Vagina (tissue), 2 donors: ENCODE measurements at regions not wholly inside any gene's neighbourhood (a gene's known extent, or its start where the extent isn't known, plus 50 kb on each side); places are given as distances from the start of the nearest gene placed in this dataset.

ENCODE experiments used
- DNase-seq, 2 donors: peaks; one replicate each; pipeline ENCODE4 v3.0.0-alpha.2; 2017; ENCODE audit errors: extremely low spot score in 2 of 2
- H3K27ac ChIP-seq: fragments of 200-600 bp; sonication (generic); one replicate; pipeline ENCODE4 v1.5.1; 2019
- H3K27me3 ChIP-seq: fragments of 200-600 bp; sonication (generic); one replicate; pipeline ENCODE4 v1.5.1; 2019
- H3K36me3 ChIP-seq, 2 donors: fragments of 200-600 bp; sonication (generic); one replicate each; pipeline ENCODE4 v1.5.1; 2017 to 2019
- H3K4me1 ChIP-seq: fragments of 200-600 bp; sonication (generic); one replicate; pipeline ENCODE4 v1.5.1; 2019
- H3K4me3 ChIP-seq, 2 donors: fragments of 200-600 bp; sonication (generic); 1 replicate in 1 of 2; 2 replicates in 1 of 2; pipeline ENCODE4 v1.5.1; 2016 to 2019
- H3K9me3 ChIP-seq: fragments of 200-600 bp; sonication (generic); one replicate; pipeline ENCODE4 v1.5.1; 2019
- POLR2A ChIP-seq, 2 donors: fragments of 450-650 bp; IDR thresholded peaks; one replicate each; pipeline ENCODE4 v1.6.1; 2017; ENCODE audit warnings: antibody characterized with exemption in 2 of 2, mild to moderate bottlenecking in 2 of 2, moderate library complexity in 2 of 2
- POLR2AphosphoS5 ChIP-seq, 2 donors: sonication (generic); formaldehyde crosslinking; IDR thresholded peaks; one replicate each; pipeline ENCODE4 v1.9.0; 2017; ENCODE audit warnings: antibody characterized with exemption in 2 of 2, mild to moderate bottlenecking in 2 of 2, low read depth in 1 of 2; ENCODE audit not compliant: insufficient read depth in 1 of 2
- intact Hi-C: fragments of 100-400 bp; cut with DNase I; formaldehyde crosslinking; loops from one replicate; pipeline ENCODE4 v1.15.1; 2023
- TF ChIP-seq, protein P1 (sequence below), 3 experiments: fragments of 450-650 bp in 2 of 3; fragments of 200-600 bp in 1 of 3; sonication (generic) in 1 of 3; IDR thresholded peaks; one replicate each; pipeline ENCODE4 v1.5.1; 2017 to 2019; ENCODE audit warnings: antibody characterized with exemption in 3 of 3, mild to moderate bottlenecking in 2 of 3, moderate library complexity in 2 of 3

DNA sequence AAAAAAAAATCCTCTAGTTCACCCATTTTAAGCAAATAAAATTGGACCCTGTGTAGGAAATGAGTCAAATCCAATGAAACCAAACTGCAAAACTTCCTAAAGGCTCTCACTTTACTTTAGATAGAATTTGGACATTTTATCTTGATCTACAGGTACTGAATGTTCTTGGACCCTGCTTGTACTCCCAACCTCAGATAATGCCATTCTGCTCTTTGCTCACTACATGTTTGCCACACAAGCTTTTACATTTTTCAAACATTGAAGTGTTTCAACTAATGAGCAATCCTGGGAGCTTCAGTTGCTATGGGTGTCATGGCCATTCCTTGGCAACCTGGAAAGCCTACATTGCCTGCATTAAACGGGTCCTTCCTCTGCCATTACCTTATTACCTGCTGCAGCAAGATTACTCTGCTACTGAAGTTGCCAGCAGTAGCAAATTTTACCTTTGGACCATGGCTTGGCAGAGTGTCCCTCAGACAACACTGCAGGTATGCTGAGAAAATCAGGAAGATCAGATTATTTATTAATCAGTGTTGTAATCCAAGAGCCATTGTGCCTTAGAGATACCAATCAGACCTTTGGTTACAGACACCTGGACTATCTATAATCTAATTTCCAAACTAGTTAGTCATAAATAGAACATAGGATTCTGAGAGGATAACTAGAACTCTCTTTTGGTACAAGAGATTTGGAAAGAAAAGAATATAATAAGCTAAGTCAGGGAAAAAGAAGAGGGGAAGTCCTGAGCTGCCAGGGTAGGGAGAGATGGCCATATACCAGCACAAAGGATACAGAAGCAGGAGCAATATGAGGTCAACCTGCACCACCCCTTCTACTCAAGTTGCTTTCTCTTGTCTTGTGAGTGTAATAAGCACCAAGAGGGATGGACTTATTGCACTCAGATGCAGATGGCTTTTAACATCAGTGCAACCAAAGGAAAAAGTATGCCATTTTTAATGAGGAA, 293.3 kb upstream of the TFPI start:
- no peaks in the 10 kb centered on the region for H3K36me3 ChIP-seq
- H3K4me1 ChIP-seq = no peaks in the 10 kb centered on the region
- no peak overlapping the region for H3K4me3 ChIP-seq
- H3K27ac ChIP-seq = no peak overlapping the region
- TF ChIP-seq, protein P1, sequence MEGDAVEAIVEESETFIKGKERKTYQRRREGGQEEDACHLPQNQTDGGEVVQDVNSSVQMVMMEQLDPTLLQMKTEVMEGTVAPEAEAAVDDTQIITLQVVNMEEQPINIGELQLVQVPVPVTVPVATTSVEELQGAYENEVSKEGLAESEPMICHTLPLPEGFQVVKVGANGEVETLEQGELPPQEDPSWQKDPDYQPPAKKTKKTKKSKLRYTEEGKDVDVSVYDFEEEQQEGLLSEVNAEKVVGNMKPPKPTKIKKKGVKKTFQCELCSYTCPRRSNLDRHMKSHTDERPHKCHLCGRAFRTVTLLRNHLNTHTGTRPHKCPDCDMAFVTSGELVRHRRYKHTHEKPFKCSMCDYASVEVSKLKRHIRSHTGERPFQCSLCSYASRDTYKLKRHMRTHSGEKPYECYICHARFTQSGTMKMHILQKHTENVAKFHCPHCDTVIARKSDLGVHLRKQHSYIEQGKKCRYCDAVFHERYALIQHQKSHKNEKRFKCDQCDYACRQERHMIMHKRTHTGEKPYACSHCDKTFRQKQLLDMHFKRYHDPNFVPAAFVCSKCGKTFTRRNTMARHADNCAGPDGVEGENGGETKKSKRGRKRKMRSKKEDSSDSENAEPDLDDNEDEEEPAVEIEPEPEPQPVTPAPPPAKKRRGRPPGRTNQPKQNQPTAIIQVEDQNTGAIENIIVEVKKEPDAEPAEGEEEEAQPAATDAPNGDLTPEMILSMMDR (IDR thresholded peaks at IDR 0.05) = no peak
- TF ChIP-seq POLR2AphosphoS5 (IDR thresholded peaks at IDR 0.05; ENCODE audit: insufficient read depth in 1 of 2, low read depth in 1 of 2) (no peak), POLR2A (IDR thresholded peaks at IDR 0.05) (no peak)
- DNase-seq = no peak
- intact Hi-C loops = no loop called here
- H3K27me3 ChIP-seq = no peaks in the 10 kb centered on the region
- H3K9me3 ChIP-seq = no peaks in the 10 kb centered on the region

DNA sequence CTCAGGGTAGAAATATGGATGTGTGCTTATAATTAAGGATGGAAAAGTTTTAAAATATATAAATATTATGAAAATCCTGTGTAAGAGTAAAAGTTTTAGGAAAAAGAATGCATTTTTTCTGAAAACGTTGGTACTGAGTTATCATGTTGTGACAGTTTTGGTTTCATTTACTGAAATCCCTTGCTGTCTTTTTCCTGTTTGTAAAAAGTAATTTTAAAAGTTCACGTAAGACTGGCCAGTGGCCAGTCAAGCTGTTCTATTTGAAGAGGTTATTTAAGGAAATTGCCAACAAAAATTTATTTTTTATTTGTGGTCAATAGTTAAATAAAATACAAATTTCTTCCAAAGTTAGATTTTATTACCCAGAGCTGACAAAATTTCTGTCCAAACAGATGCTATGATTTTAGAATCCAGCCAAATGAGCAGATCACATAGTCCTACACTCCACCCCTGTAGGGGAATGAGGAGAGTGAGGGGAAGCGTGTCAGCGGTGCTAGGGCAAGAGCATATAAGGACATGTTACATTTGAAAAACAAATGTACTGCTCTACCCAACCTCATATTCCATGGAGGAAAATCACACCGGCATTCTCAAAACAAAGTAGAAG, 297.8 kb upstream of the TFPI start:
- Histone ChIP-seq H3K4me3 (no peak overlapping the region), H3K27me3 (no peaks in the 10 kb centered on the region), H3K27ac (no peak overlapping the region), H3K9me3 (no peaks in the 10 kb centered on the region), H3K4me1 (no peaks in the 10 kb centered on the region), H3K36me3 (no peaks in the 10 kb centered on the region)
- no peak for DNase-seq
- intact Hi-C loops = no loop called here
- TF ChIP-seq POLR2A (IDR thresholded peaks at IDR 0.05) (no peak), POLR2AphosphoS5 (IDR thresholded peaks at IDR 0.05; ENCODE audit: insufficient read depth in 1 of 2, low read depth in 1 of 2) (no peak)
- TF ChIP-seq, protein P1 (IDR thresholded peaks at IDR 0.05) = no peak

DNA sequence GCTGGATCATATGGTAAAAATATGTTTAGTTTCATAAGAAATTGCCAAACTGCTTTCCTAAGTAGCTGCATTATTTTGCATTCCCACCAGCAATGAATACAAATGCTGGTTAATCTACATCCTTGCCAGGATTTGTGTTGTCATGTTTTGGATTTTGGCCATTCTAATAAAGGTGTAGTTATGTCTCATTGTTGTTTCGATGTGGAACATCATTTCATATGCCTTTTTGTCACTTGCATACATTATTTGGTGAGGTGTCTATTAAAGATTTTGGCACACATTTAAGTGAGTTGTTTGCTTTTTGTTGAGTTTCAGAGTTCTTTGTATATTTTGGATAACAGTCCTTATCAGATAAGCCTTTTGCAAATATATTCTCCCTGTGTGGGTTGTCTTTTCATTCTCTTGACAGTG, 299.2 kb upstream of the TFPI start:
- H3K36me3 ChIP-seq = no peaks in the 10 kb centered on the region
- TF ChIP-seq POLR2A (IDR thresholded peaks at IDR 0.05) = no peak
- TF ChIP-seq, protein P1 (IDR thresholded peaks at IDR 0.05) = no peak
- no peak for TF ChIP-seq POLR2AphosphoS5 (IDR thresholded peaks at IDR 0.05; ENCODE audit: insufficient read depth in 1 of 2, low read depth in 1 of 2)
- H3K27me3 ChIP-seq = no peaks in the 10 kb centered on the region
- H3K4me1 ChIP-seq = no peaks in the 10 kb centered on the region
- H3K27ac ChIP-seq = no peak overlapping the region
- no peaks in the 10 kb centered on the region for H3K9me3 ChIP-seq
- no peak for DNase-seq
- no peak overlapping the region for H3K4me3 ChIP-seq
- intact Hi-C loops = no loop called here

DNA sequence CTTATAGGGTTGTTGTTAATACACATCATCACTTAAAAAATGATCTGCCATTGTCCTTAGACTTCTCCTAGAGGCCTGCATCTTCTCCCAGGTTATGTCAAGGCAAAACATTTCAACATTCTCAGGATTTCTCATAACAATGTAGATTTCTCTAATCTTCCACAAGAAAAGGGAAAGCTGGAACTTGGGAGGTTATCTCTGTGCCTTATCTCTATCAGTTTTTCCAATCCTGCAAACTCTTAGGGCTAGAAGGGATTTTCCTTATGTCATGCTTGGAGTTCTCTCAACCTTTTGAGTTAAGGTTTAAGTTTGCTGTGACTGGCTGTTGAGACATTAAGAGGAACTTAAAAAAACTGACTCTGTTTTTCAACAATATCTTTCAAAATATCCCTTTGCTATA, 300.6 kb upstream of the TFPI start:
- no peak for DNase-seq
- Histone ChIP-seq H3K27me3 (no peaks in the 10 kb centered on the region), H3K36me3 (no peaks in the 10 kb centered on the region), H3K4me1 (no peaks in the 10 kb centered on the region), H3K4me3 (no peak overlapping the region), H3K27ac (no peak overlapping the region), H3K9me3 (no peaks in the 10 kb centered on the region)
- intact Hi-C loops = no loop called here
- TF ChIP-seq POLR2AphosphoS5 (IDR thresholded peaks at IDR 0.05; ENCODE audit: insufficient read depth in 1 of 2, low read depth in 1 of 2) (no peak), POLR2A (IDR thresholded peaks at IDR 0.05) (no peak)
- TF ChIP-seq, protein P1 (IDR thresholded peaks at IDR 0.05) = no peak

DNA sequence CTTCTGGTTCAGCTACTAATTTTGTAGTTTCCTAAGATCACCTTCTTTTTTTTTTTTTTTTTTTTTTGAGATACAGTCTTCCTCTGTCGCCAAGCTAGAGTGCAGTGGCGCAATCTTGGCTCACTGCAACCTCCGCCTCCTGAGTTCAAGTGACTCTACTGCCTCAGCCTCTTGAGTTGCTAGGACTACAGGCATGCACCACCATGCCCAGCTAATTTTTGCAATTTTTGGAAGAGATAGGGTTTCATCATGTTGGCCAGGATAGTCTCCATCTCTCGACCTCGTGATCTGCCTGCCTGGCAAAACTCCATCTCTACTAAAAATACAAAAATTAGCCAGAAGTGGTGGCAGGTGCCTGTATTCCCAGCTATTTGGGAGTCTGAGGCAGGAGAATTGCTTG, 301.5 kb upstream of the TFPI start:
- TF ChIP-seq, protein P1 (IDR thresholded peaks at IDR 0.05) = no peak
- TF ChIP-seq POLR2A (IDR thresholded peaks at IDR 0.05) (no peak), POLR2AphosphoS5 (IDR thresholded peaks at IDR 0.05; ENCODE audit: insufficient read depth in 1 of 2, low read depth in 1 of 2) (no peak)
- Histone ChIP-seq H3K9me3 (no peaks in the 10 kb centered on the region), H3K27ac (no peak overlapping the region), H3K27me3 (no peaks in the 10 kb centered on the region), H3K36me3 (no peaks in the 10 kb centered on the region), H3K4me1 (no peaks in the 10 kb centered on the region), H3K4me3 (no peak overlapping the region)
- no peak for DNase-seq
- intact Hi-C loops = no loop called here
